ENCODE measurements at regions not wholly inside any gene's neighbourhood (a gene's known extent, or its start where the extent isn't known, plus 50 kb on each side); places are given as distances from the start of the nearest gene placed in this dataset.

DNA sequence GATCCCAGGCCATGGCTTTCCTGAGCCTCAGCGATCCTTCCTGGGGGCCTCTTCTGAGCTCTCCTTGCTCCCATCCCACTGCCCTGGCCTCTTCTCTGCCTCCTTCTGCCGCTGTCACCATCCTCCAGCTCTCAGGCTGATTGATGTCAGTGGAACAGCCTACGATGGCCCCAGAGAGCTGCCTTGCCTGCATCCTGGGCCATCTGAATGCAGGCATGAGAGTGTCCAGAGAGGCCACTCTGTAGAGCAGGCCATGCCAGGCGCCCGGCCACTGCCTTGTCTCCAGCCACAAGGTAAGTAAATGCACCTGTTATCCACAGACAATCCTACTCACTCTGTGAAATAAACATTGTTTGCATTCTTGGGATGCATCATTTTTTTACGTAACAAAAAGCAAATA lies 171.4 kb upstream of the PPP2R2D start:
- TF ChIP-seq, protein P1, sequence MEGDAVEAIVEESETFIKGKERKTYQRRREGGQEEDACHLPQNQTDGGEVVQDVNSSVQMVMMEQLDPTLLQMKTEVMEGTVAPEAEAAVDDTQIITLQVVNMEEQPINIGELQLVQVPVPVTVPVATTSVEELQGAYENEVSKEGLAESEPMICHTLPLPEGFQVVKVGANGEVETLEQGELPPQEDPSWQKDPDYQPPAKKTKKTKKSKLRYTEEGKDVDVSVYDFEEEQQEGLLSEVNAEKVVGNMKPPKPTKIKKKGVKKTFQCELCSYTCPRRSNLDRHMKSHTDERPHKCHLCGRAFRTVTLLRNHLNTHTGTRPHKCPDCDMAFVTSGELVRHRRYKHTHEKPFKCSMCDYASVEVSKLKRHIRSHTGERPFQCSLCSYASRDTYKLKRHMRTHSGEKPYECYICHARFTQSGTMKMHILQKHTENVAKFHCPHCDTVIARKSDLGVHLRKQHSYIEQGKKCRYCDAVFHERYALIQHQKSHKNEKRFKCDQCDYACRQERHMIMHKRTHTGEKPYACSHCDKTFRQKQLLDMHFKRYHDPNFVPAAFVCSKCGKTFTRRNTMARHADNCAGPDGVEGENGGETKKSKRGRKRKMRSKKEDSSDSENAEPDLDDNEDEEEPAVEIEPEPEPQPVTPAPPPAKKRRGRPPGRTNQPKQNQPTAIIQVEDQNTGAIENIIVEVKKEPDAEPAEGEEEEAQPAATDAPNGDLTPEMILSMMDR (IDR thresholded peaks at IDR 0.05; ENCODE audit: low read depth, low read length): no peak
- TF ChIP-seq, protein P2, sequence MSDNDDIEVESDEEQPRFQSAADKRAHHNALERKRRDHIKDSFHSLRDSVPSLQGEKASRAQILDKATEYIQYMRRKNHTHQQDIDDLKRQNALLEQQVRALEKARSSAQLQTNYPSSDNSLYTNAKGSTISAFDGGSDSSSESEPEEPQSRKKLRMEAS (IDR thresholded peaks at IDR 0.05; ENCODE audit: low read depth, low read length): no peak
- TF ChIP-seq POLR2A (IDR thresholded peaks at IDR 0.05; ENCODE audit: extremely low read depth, insufficient read length): no peak
- no peak for TF ChIP-seq MYC (IDR thresholded peaks at IDR 0.05; ENCODE audit: low read depth, low read length)

All from NB4 (cell line).